ENCODE measurements at regions not wholly inside any gene's neighbourhood (a gene's known extent, or its start where the extent isn't known, plus 50 kb on each side); places are given as distances from the start of the nearest gene placed in this dataset.

DNA sequence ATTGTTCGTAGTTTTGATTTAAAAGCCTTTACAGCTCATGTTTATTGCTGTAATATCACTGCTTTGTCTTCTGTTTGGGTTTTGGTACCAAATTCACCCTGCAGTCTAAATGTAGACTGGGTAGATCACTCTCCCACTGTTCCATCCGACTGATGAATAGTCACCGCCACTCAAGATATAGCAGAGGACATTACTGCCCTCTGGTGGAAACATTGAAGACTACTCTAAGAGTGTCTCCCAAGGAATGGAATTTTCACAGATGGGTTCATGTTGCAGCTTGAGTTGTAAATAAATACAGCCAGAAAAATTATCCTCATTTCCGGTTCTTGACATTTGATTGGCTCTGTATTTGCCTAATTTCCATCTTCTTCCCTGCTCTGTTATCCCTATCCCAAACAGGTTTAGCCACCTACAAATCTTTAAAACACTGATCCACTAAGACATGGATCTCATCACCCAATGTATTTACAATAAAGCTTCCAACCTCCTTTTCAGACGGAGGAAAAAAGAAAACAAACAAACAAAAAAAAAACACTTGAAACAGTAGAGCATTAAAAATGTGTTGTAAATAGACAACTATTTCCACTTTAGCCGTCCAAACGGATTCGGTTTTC lies 198.3 kb upstream of the CPNE8 start:
- TF ChIP-seq, protein P1, sequence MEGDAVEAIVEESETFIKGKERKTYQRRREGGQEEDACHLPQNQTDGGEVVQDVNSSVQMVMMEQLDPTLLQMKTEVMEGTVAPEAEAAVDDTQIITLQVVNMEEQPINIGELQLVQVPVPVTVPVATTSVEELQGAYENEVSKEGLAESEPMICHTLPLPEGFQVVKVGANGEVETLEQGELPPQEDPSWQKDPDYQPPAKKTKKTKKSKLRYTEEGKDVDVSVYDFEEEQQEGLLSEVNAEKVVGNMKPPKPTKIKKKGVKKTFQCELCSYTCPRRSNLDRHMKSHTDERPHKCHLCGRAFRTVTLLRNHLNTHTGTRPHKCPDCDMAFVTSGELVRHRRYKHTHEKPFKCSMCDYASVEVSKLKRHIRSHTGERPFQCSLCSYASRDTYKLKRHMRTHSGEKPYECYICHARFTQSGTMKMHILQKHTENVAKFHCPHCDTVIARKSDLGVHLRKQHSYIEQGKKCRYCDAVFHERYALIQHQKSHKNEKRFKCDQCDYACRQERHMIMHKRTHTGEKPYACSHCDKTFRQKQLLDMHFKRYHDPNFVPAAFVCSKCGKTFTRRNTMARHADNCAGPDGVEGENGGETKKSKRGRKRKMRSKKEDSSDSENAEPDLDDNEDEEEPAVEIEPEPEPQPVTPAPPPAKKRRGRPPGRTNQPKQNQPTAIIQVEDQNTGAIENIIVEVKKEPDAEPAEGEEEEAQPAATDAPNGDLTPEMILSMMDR (IDR thresholded peaks at IDR 0.05), result peak; percentile 34 to 66 (median 50)
- TF ChIP-seq POLR2A (IDR thresholded peaks at IDR 0.05), result no peak
